Endodermal cell (in vitro differentiated cells): ENCODE measurements at regions not wholly inside any gene's neighbourhood (a gene's known extent, or its start where the extent isn't known, plus 50 kb on each side); places are given as distances from the start of the nearest gene placed in this dataset.

Experiments
- DNase-seq: peaks from one replicate; pipeline ENCODE4 v3.0.0-alpha.2; 2017
- H3K27ac ChIP-seq: 2 replicates; pipeline ENCODE4 v1.5.1; 2013; ENCODE audit warnings: mild to moderate bottlenecking, low read depth, low read length, moderate library complexity
- H3K27me3 ChIP-seq: 2 replicates; pipeline ENCODE4 v1.6.1; 2013; ENCODE audit warnings: mild to moderate bottlenecking, low read length, moderate library complexity; ENCODE audit not compliant: insufficient read depth, control insufficient read depth, poor library complexity, severe bottlenecking
- H3K36me3 ChIP-seq: 2 replicates; pipeline ENCODE4 v1.7.0; 2013; ENCODE audit warnings: mild to moderate bottlenecking, low read length, moderate library complexity; ENCODE audit not compliant: control insufficient read depth, insufficient read depth
- H3K4me1 ChIP-seq: one replicate; pipeline ENCODE4 v1.7.0; 2013; ENCODE audit warnings: low read length; ENCODE audit not compliant: control insufficient read depth, insufficient read depth
- H3K4me3 ChIP-seq: 2 replicates; pipeline ENCODE4 v1.5.1; 2013; ENCODE audit warnings: mild to moderate bottlenecking, low read length, moderate library complexity
- H3K9ac ChIP-seq: 2 replicates; pipeline ENCODE4 v1.6.1; 2013; ENCODE audit warnings: mild to moderate bottlenecking, low read length, moderate library complexity; ENCODE audit not compliant: poor library complexity, severe bottlenecking; ENCODE audit errors: extremely low read depth
- H3K9me3 ChIP-seq: 2 replicates; pipeline ENCODE4 v1.6.1; 2013; ENCODE audit warnings: mild to moderate bottlenecking, low read length, moderate library complexity; ENCODE audit not compliant: control insufficient read depth
- H3K27ac Mint-ChIP-seq: 2 replicates; pipeline ENCODE4 v1.8.0; 2020; ENCODE audit warnings: mixed read lengths
- H3K27me3 Mint-ChIP-seq: 2 replicates; pipeline ENCODE4 v1.8.0; 2021; ENCODE audit warnings: mild to moderate bottlenecking, mixed read lengths; ENCODE audit not compliant: insufficient read depth
- H3K36me3 Mint-ChIP-seq: 2 replicates; pipeline ENCODE4 v1.8.0; 2020; ENCODE audit warnings: low read depth, mixed read lengths
- H3K4me1 Mint-ChIP-seq: 2 replicates; pipeline ENCODE4 v1.8.0; 2020; ENCODE audit warnings: mixed read lengths
- H3K4me3 Mint-ChIP-seq: 2 replicates; pipeline ENCODE4 v1.8.0; 2020; ENCODE audit warnings: mild to moderate bottlenecking, moderate library complexity, mixed read lengths
- H3K9me3 Mint-ChIP-seq: 2 replicates; pipeline ENCODE4 v1.8.0; 2020; ENCODE audit warnings: mild to moderate bottlenecking, mixed read lengths
- WGBS, 2 experiments: methylation state at CpG; one replicate each; pipeline versions ENCODE4 v1.1.5 to v1.1.7; 2013; ENCODE audit warnings: missing lambda C conversion rate in 2 of 2, mixed read lengths in 1 of 2; ENCODE audit not compliant: insufficient coverage in 1 of 2, insufficient read length in 1 of 2; 5-methylcytosine and 5-hydroxymethylcytosine counted together
- TF ChIP-seq, protein P1 (sequence below): fragments of 200-600 bp; sonication (generic); conservative IDR thresholded peaks from 2 replicates; pipeline ENCODE4 v1.5.0; 2021; ENCODE audit warnings: antibody characterized with exemption, mild to moderate bottlenecking

DNA sequence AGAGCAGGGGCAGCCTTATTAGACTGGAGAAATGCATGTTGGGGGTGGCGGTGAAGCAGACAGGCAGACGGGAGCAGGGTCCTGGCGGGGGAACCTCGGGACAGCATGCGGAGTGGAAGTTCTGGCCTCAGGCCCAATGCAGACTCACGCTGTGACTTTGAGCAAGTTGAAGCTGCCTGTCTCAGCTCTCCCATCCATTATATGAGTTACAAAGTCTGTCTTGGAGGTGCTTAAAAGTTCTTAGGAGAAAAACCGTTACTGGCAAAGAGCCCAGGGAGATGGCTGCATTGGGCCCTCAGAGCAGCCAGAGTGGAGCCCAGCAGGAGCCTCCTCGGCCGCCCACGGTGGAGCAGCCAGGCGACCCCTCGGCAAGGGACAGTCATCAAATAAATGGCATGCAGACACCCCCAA, 509.5 kb downstream of the PLXNA4 start:
- Mint-ChIP-seq H3K4me1 (no peaks in the 10 kb centered on the region), H3K27ac (no peak overlapping the region), H3K36me3 (no peaks in the 10 kb centered on the region), H3K4me3 (no peak overlapping the region), H3K27me3 (peaks cover 4% of the 10 kb centered on the region), H3K9me3 (no peaks in the 10 kb centered on the region)
- H3K9ac ChIP-seq = no peak overlapping the region
- WGBS, 2 experiments = 67 to 83% methylated on average over 8 to 12 of the region's 12 CpGs
- no peak overlapping the region for H3K4me3 ChIP-seq
- H3K27me3 ChIP-seq = peaks cover 9% of the 10 kb centered on the region
- no peaks in the 10 kb centered on the region for H3K36me3 ChIP-seq
- no peaks in the 10 kb centered on the region for H3K9me3 ChIP-seq
- TF ChIP-seq, protein P1, sequence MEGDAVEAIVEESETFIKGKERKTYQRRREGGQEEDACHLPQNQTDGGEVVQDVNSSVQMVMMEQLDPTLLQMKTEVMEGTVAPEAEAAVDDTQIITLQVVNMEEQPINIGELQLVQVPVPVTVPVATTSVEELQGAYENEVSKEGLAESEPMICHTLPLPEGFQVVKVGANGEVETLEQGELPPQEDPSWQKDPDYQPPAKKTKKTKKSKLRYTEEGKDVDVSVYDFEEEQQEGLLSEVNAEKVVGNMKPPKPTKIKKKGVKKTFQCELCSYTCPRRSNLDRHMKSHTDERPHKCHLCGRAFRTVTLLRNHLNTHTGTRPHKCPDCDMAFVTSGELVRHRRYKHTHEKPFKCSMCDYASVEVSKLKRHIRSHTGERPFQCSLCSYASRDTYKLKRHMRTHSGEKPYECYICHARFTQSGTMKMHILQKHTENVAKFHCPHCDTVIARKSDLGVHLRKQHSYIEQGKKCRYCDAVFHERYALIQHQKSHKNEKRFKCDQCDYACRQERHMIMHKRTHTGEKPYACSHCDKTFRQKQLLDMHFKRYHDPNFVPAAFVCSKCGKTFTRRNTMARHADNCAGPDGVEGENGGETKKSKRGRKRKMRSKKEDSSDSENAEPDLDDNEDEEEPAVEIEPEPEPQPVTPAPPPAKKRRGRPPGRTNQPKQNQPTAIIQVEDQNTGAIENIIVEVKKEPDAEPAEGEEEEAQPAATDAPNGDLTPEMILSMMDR = no peak
- no peak for DNase-seq
- H3K4me1 ChIP-seq = no peaks in the 10 kb centered on the region
- peak overlapping the region; percentile 94 for H3K27ac ChIP-seq

DNA sequence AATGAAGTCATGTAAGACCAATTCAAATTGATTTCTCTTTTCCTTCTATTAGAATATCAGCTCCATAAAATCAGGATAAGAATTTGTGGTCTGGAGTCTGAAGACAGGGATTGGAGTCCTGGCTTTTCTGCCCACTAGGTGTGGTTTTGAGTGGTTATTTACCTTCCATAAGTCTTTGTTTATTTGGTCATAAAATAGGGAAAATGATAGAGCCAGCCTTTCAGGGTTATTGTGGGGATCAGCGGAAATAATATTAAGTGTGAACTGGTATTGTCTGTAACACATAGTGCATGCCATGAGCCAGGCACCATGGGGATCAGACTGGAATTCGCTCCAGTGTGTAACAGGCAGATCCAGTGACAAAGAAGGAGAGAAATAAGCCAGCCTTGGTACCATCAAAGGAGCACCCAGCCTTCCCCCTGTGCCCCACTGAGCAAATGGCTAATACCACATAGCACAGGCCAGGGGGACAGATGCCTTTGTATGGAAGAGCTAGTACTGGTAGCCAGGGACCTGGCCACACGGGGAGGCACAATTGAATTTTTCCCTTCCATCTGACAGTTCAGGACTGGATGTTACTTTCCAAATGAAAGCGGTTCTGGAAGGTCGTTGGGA, 509.7 kb upstream of the PODXL start:
- Histone ChIP-seq H3K27ac (peak overlapping the region; percentile 94), H3K36me3 (no peaks in the 10 kb centered on the region), H3K9ac (no peak overlapping the region), H3K27me3 (peaks cover 9% of the 10 kb centered on the region), H3K4me1 (no peaks in the 10 kb centered on the region), H3K4me3 (no peak overlapping the region), H3K9me3 (no peaks in the 10 kb centered on the region)
- Mint-ChIP-seq H3K27me3 (peaks cover 4% of the 10 kb centered on the region), H3K4me1 (no peaks in the 10 kb centered on the region), H3K4me3 (no peak overlapping the region), H3K9me3 (no peaks in the 10 kb centered on the region), H3K27ac (no peak overlapping the region), H3K36me3 (no peaks in the 10 kb centered on the region)
- 59 to 80% methylated on average over 2 to 5 of the region's 5 CpGs for WGBS, 2 experiments
- TF ChIP-seq, protein P1 = no peak
- no peak for DNase-seq

DNA sequence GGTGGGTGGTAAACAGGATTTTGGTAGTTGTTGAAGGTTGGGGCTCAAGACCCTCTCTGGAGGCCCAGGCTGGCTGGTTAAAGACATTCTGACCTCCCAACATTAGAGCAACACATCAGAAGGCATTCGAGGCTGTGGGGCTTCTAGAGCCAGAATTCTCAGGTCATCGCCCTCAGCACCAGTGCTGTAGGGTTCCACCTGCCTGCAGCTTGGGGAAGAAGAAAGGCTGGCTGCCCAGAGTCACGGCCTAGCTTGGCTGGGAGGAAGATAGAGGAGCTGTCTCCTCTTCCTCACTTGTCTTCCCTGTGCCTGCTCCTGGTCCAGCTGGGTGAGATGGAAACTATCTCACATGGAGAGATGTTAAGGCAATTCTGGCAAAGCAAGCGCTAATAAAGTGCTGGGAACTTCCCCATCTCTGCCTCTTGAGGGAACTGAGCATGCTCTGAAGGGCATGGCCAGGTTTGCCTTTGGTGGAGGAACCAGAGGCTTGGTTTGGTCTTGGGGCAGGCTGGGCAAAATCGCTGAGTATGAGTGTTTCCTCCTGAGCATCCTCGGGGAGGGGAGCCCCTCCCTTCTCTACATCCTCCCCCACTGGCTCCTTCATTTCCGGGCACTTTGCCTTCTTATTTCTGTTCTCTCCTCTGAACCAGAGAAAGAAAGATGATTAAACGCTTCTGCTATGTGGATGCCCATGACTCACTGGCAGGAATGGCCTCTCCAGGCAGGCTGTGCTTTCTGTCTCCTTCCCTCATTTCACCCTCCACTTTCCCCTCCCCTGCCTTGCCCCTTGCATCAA, 509.0 kb upstream of the PODXL start:
- TF ChIP-seq, protein P1 = no peak
- Mint-ChIP-seq H3K4me3 (no peak overlapping the region), H3K9me3 (no peaks in the 10 kb centered on the region), H3K4me1 (no peaks in the 10 kb centered on the region), H3K27me3 (peaks cover 4% of the 10 kb centered on the region), H3K36me3 (no peaks in the 10 kb centered on the region), H3K27ac (no peak overlapping the region)
- H3K4me3 ChIP-seq = no peak overlapping the region
- no peaks in the 10 kb centered on the region for H3K4me1 ChIP-seq
- H3K9ac ChIP-seq = no peak overlapping the region
- no peaks in the 10 kb centered on the region for H3K9me3 ChIP-seq
- 53 to 74% methylated on average over 3 to 8 of the region's 8 CpGs for WGBS, 2 experiments
- H3K27me3 ChIP-seq = peaks cover 9% of the 10 kb centered on the region
- no peaks in the 10 kb centered on the region for H3K36me3 ChIP-seq
- H3K27ac ChIP-seq = peak overlapping the region; percentile 94
- no peak for DNase-seq
